Stimulated activated CD4-positive, alpha-beta T cell treated with anti-CD3 and anti-CD28 coated beads, Interleukin-12 subunit alpha, Interleukin-12 subunit beta, amount 100 ng/mL, for 4 hours (primary cell): ENCODE measurements at regions not wholly inside any gene's neighbourhood (a gene's known extent, or its start where the extent isn't known, plus 50 kb on each side); places are given as distances from the start of the nearest gene placed in this dataset.
"Not testable (repeated sequence)": the region's sequence is repeated elsewhere in the genome, so short reads cannot be mapped to it uniquely, and the experiment has no call there.

Experiments
- DNase-seq: peaks from one replicate; pipeline ENCODE4 v3.0.0-alpha.2; 2020

GRCh38 chr20:53833333-53834061 lies 236.9 kb downstream of the BCAS1 start:
- no peak for DNase-seq

- no peak for DNase-seq
These were observed 237.9 kb downstream of the BCAS1 start for GRCh38 chr20:53832499-53832898.

- no peak for DNase-seq
These were observed 238.2 kb upstream of the ZNF217 start for GRCh38 chr20:53831812-53832211.

- DNase-seq: no peak
These were observed 237.6 kb upstream of the ZNF217 start for GRCh38 chr20:53831228-53831627.

- DNase-seq: no peak
These were observed 236.3 kb upstream of the ZNF217 start for GRCh38 chr20:53829724-53830521.

- no peak for DNase-seq
These were observed 235.7 kb upstream of the ZNF217 start for GRCh38 chr20:53829255-53829723.

GRCh38 chr20:53828682-53829254 lies 235.1 kb upstream of the ZNF217 start:
- no peak for DNase-seq

GRCh38 chr20:53828088-53828681 lies 234.5 kb upstream of the ZNF217 start:
- no peak for DNase-seq

GRCh38 chr20:53827292-53828087 lies 233.9 kb upstream of the ZNF217 start:
- DNase-seq: no peak

GRCh38 chr20:53826597-53827291 lies 233.1 kb upstream of the ZNF217 start:
- DNase-seq: no peak

GRCh38 chr20:53826090-53826489 lies 232.5 kb upstream of the ZNF217 start:
- DNase-seq: no peak

- DNase-seq: no peak
These were observed 231.6 kb upstream of the ZNF217 start for GRCh38 chr20:53825282-53825681.

GRCh38 chr20:53824779-53825178 lies 231.1 kb upstream of the ZNF217 start:
- DNase-seq: no peak

- DNase-seq: no peak
These were observed 229.6 kb upstream of the ZNF217 start for GRCh38 chr20:53823121-53823764.

GRCh38 chr20:53822534-53822933 lies 228.9 kb upstream of the ZNF217 start:
- DNase-seq: no peak

- DNase-seq: no peak
These were observed 226.4 kb upstream of the ZNF217 start for GRCh38 chr20:53819973-53820451.

- DNase-seq: no peak
These were observed 225.0 kb upstream of the ZNF217 start for GRCh38 chr20:53818457-53819177.

GRCh38 chr20:53817513-53817912 lies 223.9 kb upstream of the ZNF217 start:
- DNase-seq: not testable (repeated sequence)

- DNase-seq: no peak
These were observed 223.3 kb upstream of the ZNF217 start for GRCh38 chr20:53816872-53817398.

- no peak for DNase-seq
These were observed 221.9 kb upstream of the ZNF217 start for GRCh38 chr20:53815509-53815908.
